CD4-positive, alpha-beta T cell treated with Interleukin-4 for 1 hour (primary cell): ENCODE measurements at regions not wholly inside any gene's neighbourhood (a gene's known extent, or its start where the extent isn't known, plus 50 kb on each side); places are given as distances from the start of the nearest gene placed in this dataset.

Experiments
- DNase-seq, 2 donors: peaks; one replicate each; pipeline ENCODE4 v3.0.0-alpha.2; 2020 to 2022

- DNase-seq, result no peak
Observed at GRCh38 chr5:82347201-82347865, 69.2 kb upstream of the RPS23 start.

GRCh38 chr5:82346399-82347165, 68.4 kb upstream of the RPS23 start:
- no peak for DNase-seq

GRCh38 chr5:82345108-82345507, 67.0 kb upstream of the RPS23 start:
- no peak for DNase-seq

GRCh38 chr5:82341325-82341724, 63.2 kb upstream of the RPS23 start:
- DNase-seq, result no peak

GRCh38 chr5:82340799-82341198, 62.6 kb upstream of the RPS23 start:
- DNase-seq, result no peak

- DNase-seq, result no peak
Observed at GRCh38 chr5:82339792-82340191, 61.6 kb upstream of the RPS23 start.

- DNase-seq, result no peak
Observed at GRCh38 chr5:82338771-82339373, 60.7 kb upstream of the RPS23 start.

GRCh38 chr5:82336959-82337351, 58.8 kb upstream of the RPS23 start:
- no peak for DNase-seq

- no peak for DNase-seq
Observed at GRCh38 chr5:82336226-82336958, 58.2 kb upstream of the RPS23 start.

GRCh38 chr5:82335806-82336205, 57.7 kb upstream of the RPS23 start:
- no peak for DNase-seq

GRCh38 chr5:82334856-82335255, 56.7 kb upstream of the RPS23 start:
- no peak for DNase-seq

- DNase-seq, result no peak
Observed at GRCh38 chr5:82334085-82334692, 56.0 kb upstream of the RPS23 start.

GRCh38 chr5:82332886-82333615, 54.9 kb upstream of the RPS23 start:
- no peak for DNase-seq

GRCh38 chr5:82332064-82332855, 54.1 kb upstream of the RPS23 start:
- no peak for DNase-seq

- no peak for DNase-seq
Observed at GRCh38 chr5:82331557-82331956, 53.4 kb upstream of the RPS23 start.

- DNase-seq, result no peak
Observed at GRCh38 chr5:82330530-82331270, 52.5 kb upstream of the RPS23 start.

- DNase-seq, result no peak
Observed at GRCh38 chr5:82329393-82329792, 51.2 kb upstream of the RPS23 start.
